SH-SY5Y (cell line): ENCODE measurements at regions not wholly inside any gene's neighbourhood (a gene's known extent, or its start where the extent isn't known, plus 50 kb on each side); places are given as distances from the start of the nearest gene placed in this dataset.

Source experiments
- GATA2 ChIP-seq: IDR thresholded peaks from 2 replicates; pipeline ENCODE4 v1.6.1; 2011; ENCODE audit warnings: mild to moderate bottlenecking, low read depth, low read length
- GATA3 ChIP-seq: IDR thresholded peaks from 2 replicates; pipeline ENCODE4 v1.6.1; 2011; ENCODE audit warnings: low read depth, mild to moderate bottlenecking, low read length, moderate library complexity

DNA sequence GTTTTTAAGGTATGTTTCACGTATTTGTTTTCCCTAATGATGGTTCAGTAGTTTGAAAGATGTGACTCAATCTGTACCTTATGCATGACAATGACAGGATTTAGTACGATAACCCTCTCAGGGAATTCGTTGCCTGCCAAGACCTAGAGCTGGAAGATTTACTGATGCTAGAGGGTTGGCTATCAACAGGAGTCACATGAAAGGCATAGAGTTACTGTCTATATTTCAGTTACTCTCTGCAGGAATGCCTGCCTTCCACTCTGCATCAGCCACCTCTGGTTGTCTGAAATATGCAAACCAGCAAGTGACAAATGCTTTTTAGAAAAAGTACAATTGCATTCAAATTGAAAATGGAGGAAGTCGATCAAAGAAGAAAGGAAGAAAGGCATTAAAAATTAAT is 276.3 kb upstream of the RAG2 start:
- no peak for TF ChIP-seq GATA2
- TF ChIP-seq GATA3, result no peak
